IPS DF 6.9 (cell line): ENCODE measurements at regions not wholly inside any gene's neighbourhood (a gene's known extent, or its start where the extent isn't known, plus 50 kb on each side); places are given as distances from the start of the nearest gene placed in this dataset.
"Not testable (repeated sequence)": the region's sequence is repeated elsewhere in the genome, so short reads cannot be mapped to it uniquely, and the experiment has no call there.

Experiments
- DNase-seq: peaks from one replicate; pipeline ENCODE4 v3.0.0-alpha.2; 2013; ENCODE audit warnings: low read depth, low spot score
- H3K27ac ChIP-seq: one replicate; pipeline ENCODE4 v1.5.1; 2013; ENCODE audit warnings: low read length, control low read depth
- H3K27me3 ChIP-seq: 2 replicates; pipeline ENCODE4 v1.6.1; 2013; ENCODE audit warnings: mild to moderate bottlenecking, low read length; ENCODE audit not compliant: control insufficient read depth, insufficient read depth
- H3K36me3 ChIP-seq: 2 replicates; pipeline ENCODE4 v1.6.1; 2013; ENCODE audit warnings: low read length; ENCODE audit not compliant: control insufficient read depth, insufficient read depth
- H3K4me1 ChIP-seq: 2 replicates; pipeline ENCODE4 v1.6.1; 2013; ENCODE audit warnings: low read length; ENCODE audit not compliant: control insufficient read depth, insufficient read depth
- H3K4me3 ChIP-seq: 2 replicates; pipeline ENCODE4 v1.5.1; 2013; ENCODE audit warnings: mild to moderate bottlenecking, low read length
- H3K9me3 ChIP-seq: 2 replicates; pipeline ENCODE4 v1.6.1; 2013; ENCODE audit warnings: low read length, inconsistent platforms; ENCODE audit not compliant: control insufficient read depth, insufficient read depth
- WGBS: extraction: QIAGEN DNeasy Blood & Tissue Kit; methylation state at CpG from one replicate; pipeline ENCODE4 v1.1.7; 2013; ENCODE audit warnings: mixed read lengths, missing lambda C conversion rate; ENCODE audit not compliant: insufficient read length, insufficient coverage; 5-methylcytosine and 5-hydroxymethylcytosine counted together

DNA sequence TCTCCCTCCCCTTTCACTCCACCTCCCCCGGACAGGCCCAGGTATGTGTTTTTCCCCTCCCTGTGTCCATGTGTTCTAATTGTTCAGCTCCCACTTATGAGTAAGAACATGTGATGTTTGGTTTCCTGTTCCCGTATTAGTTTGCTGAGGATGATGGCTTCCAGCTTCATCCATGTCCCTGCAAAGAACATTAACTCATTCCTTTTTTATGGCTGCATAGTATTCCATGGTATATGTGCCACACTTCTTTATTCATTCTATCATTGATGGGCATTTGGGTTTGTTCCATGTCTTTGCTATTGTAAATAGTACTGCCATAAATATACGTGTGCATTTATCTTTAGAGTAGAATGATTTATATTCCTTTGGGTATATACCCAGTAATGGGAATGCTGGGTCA lies 306.0 kb upstream of the RASGEF1B start:
- WGBS: no CpG with 5 or more reads among the region's 3 CpGs
- H3K27me3 ChIP-seq, H3K36me3 ChIP-seq, H3K27ac ChIP-seq, DNase-seq, H3K9me3 ChIP-seq, H3K4me3 ChIP-seq, H3K4me1 ChIP-seq: not testable (repeated sequence)

DNA sequence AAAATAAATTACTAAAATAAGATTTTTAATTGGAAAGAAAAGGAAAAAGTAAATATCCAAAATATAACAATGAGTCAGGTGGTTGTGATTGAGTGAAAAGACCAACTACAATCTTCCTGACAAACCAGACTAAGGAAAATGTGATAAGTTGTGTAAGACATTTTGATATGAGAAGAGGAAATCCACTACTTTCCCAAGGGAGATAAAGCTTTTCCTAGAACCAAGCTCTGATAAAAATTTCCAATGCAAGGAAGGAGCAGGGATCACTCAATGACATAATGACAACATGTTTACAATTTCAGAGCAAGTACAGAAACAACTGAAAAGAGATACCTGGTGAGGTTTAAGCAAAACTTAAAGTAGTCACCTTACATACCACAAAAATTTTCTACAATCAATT lies 305.1 kb upstream of the RASGEF1B start:
- Histone ChIP-seq H3K27me3 (no peaks in the 10 kb centered on the region), H3K4me1 (no peaks in the 10 kb centered on the region), H3K27ac (no peak overlapping the region), H3K4me3 (no peak overlapping the region), H3K36me3 (no peaks in the 10 kb centered on the region), H3K9me3 (no peaks in the 10 kb centered on the region)
- no peak for DNase-seq

DNA sequence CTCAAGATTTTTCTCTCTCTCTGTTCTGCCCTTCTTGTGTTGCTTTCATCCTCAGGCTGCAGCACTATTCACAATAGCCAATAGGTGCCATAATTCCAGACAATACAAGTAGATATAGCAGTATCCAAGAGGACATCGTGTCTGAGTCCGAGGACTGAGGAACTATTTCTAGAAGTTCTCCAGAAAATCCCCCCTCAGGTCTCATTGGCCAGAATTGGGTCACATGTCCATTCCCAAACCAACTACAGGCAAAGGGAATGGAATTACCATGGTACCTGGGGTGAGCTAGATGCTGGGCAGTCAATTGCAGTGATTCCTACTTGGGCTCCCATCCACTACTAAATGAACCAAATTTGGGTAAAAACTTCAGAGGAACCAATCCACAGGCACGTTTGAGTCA lies 301.9 kb upstream of the RASGEF1B start:
- Histone ChIP-seq H3K4me1 (no peaks in the 10 kb centered on the region), H3K27me3 (no peaks in the 10 kb centered on the region), H3K4me3 (no peak overlapping the region), H3K36me3 (no peaks in the 10 kb centered on the region), H3K27ac (no peak overlapping the region), H3K9me3 (no peaks in the 10 kb centered on the region)
- no peak for DNase-seq
- no CpG with 5 or more reads among the region's 3 CpGs for WGBS

DNA sequence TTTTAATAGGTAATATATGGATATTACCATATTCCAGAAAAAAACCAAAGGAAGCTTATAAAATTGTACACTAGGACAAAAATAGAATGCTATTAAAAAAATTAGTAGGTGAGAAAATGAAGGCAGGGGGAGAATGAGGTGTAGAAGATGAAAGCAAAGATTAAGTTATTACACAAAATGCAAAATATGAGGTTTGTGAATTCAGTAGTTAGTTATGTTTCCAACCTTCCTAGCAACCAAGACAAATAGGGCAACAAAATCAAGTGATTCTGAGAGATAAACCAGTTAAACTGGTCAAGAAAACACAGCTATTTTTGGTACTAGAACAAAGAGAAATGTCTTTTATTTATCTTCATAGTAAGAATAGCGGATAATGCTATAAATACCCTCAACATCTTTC lies 300.0 kb upstream of the RASGEF1B start:
- no CpG with 5 or more reads among the region's 1 CpG for WGBS
- Histone ChIP-seq H3K4me3 (no peak overlapping the region), H3K36me3 (no peaks in the 10 kb centered on the region), H3K9me3 (no peaks in the 10 kb centered on the region), H3K4me1 (no peaks in the 10 kb centered on the region), H3K27me3 (no peaks in the 10 kb centered on the region), H3K27ac (no peak overlapping the region)
- no peak for DNase-seq

DNA sequence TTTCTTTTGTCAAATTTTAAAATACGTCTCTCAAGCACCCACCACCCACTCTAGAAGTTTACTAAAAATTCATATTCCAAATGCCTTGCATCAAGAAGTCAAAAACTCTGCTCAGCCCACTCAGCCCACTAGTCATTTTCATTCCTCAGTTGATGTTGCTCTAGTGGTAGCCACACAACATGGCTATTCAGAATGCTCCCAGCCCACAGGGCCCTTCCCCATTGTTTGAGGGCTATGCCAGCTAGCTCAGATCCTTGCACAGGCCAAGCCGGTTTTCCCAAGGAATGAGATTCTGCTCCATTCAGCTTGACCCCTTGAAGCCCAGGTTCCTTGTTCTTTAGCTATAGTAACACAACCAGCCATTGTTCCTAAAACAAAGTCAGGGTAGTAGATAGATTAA lies 297.5 kb upstream of the RASGEF1B start:
- no CpG with 5 or more reads among the region's 2 CpGs for WGBS
- Histone ChIP-seq H3K9me3 (no peaks in the 10 kb centered on the region), H3K27ac (no peak overlapping the region), H3K27me3 (no peaks in the 10 kb centered on the region), H3K4me1 (no peaks in the 10 kb centered on the region), H3K36me3 (no peaks in the 10 kb centered on the region), H3K4me3 (no peak overlapping the region)
- DNase-seq: no peak

DNA sequence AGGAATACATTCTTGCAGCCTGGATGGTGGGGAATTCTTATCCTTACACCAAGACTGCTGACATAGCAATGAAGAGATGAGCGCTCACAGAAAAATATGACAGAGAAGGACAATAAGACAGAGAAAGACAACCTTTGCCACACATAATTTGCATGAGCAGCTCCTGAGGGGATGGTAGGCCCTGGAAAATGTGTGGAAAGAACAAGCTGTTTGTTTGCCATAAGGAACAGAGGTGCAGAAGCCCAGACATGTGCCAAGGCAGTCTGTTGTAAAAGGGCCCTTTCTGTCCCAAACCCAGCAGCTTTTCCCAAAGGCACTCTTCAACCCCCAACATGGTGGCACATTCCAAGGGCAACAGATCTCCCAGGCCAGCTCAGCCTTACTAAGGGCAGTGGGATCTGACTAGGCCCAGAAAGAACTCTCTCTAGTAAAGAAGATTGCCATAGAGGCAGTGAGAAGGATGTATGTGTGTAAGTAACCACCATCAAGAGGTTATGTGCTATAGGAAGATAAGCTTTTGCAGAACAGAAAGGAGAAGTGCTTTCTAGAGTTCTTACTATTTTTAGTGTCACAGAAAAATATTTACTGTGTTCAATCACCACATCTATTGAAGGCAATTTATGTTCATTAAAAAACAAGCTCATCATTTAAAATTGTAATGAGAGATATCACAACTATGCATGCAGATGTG lies 287.0 kb upstream of the RASGEF1B start:
- H3K27ac ChIP-seq: no peak overlapping the region
- H3K4me1 ChIP-seq: peaks cover 2% of the 10 kb centered on the region; the same call in 1 of the 2 replicates
- H3K36me3 ChIP-seq: no peaks in the 10 kb centered on the region
- H3K27me3 ChIP-seq: no peaks in the 10 kb centered on the region
- H3K4me3 ChIP-seq: no peak overlapping the region
- DNase-seq: no peak
- no peaks in the 10 kb centered on the region for H3K9me3 ChIP-seq
- no CpG with 5 or more reads among the region's 1 CpG for WGBS

DNA sequence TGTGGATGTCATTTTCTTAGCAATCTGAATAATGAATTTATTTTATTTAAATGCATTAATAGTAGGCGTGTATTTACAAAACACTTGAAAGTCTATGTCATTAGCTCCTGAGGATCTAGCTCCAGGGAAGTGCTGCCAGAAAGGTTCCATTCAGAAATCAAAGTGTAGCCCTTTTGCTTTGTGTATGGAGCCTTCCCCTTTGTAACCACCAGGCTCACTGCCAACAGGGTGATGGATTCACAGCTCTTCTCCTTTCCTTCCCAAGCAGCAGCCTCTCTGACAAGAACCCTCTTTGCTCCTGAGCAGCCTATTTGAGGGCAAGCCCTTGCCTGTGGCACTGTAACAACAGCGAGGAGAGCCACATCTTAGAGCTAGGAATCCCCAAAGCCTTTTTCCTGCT lies 286.0 kb upstream of the RASGEF1B start:
- no peaks in the 10 kb centered on the region for H3K9me3 ChIP-seq
- H3K36me3 ChIP-seq: no peaks in the 10 kb centered on the region
- H3K4me3 ChIP-seq: no peak overlapping the region
- H3K27ac ChIP-seq: no peak overlapping the region
- H3K27me3 ChIP-seq: no peaks in the 10 kb centered on the region
- DNase-seq: no peak
- H3K4me1 ChIP-seq: peaks cover 2% of the 10 kb centered on the region; the same call in 1 of the 2 replicates
- no CpG with 5 or more reads among the region's 2 CpGs for WGBS

DNA sequence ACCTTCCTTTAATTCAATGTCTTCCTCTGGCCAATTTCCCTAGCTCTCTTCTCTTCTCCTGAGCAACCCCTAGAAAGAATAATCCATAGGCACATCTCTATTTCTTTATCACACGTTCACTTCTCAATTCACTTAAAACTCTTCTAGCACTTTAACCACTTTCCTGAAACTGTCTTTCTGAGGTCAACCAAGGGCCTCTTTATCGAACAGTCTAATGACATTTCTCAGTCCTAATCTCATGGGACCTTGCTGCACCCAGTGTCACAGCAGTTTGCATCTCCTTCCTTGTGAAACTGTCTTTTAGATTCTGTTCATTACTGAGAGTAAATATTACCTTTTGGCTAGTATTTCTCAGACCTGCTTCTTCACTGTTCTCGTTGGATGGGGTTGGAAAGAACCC lies 285.3 kb upstream of the RASGEF1B start:
- H3K4me1 ChIP-seq: peaks cover 2% of the 10 kb centered on the region; the same call in 1 of the 2 replicates
- 100% methylated on average over 1 of the region's 3 CpGs for WGBS
- H3K27me3 ChIP-seq: no peaks in the 10 kb centered on the region
- no peaks in the 10 kb centered on the region for H3K9me3 ChIP-seq
- H3K4me3 ChIP-seq: no peak overlapping the region
- H3K36me3 ChIP-seq: no peaks in the 10 kb centered on the region
- no peak overlapping the region for H3K27ac ChIP-seq
- no peak for DNase-seq

DNA sequence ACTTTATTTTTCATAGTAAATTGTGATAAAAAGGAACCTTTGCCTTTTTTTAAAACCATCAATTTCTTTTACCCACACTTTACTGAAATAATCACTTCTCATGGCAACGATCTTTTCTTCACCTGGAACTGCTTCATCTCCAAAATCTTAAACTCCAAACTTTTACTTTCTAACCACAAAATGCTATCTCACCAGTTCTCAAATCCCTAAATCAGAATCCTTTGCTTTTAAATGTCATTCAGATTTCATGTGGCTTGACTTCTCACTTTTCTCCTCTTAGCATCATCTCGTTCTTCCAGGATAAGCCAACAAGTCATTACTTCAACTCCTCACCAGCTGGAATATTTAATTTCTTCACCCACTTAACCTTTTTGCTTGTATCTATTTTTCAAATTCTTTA lies 284.3 kb upstream of the RASGEF1B start:
- Histone ChIP-seq H3K9me3 (no peaks in the 10 kb centered on the region), H3K27me3 (no peaks in the 10 kb centered on the region), H3K36me3 (no peaks in the 10 kb centered on the region), H3K4me1 (peaks cover 2% of the 10 kb centered on the region; the same call in 1 of the 2 replicates), H3K27ac (no peak overlapping the region), H3K4me3 (no peak overlapping the region)
- WGBS: 100% methylated on average over 1 of the region's 2 CpGs
- DNase-seq: no peak

DNA sequence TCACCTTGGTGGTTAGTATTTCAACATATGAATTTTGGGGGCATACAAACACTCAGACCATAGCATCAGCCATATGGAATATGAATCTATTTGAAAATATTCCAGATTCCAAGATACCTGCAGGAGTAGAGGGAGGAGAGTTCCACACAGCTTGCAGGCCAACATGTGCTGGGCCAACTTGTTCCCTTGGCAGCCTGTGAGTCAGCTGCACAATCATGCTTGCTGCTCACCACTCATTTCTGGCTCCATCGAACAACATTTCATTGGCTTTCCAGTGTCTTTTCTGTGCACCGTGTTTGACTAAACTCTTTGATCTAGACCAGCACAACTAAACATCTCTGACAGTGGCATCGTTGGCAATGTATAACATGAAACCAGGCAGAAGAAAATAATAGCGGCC lies 282.5 kb upstream of the RASGEF1B start:
- H3K4me1 ChIP-seq: peaks cover 2% of the 10 kb centered on the region; the same call in 1 of the 2 replicates
- DNase-seq: no peak
- WGBS: no CpG with 5 or more reads among the region's 4 CpGs
- H3K27ac ChIP-seq: no peak overlapping the region
- H3K4me3 ChIP-seq: no peak overlapping the region
- no peaks in the 10 kb centered on the region for H3K9me3 ChIP-seq
- no peaks in the 10 kb centered on the region for H3K36me3 ChIP-seq
- no peaks in the 10 kb centered on the region for H3K27me3 ChIP-seq

DNA sequence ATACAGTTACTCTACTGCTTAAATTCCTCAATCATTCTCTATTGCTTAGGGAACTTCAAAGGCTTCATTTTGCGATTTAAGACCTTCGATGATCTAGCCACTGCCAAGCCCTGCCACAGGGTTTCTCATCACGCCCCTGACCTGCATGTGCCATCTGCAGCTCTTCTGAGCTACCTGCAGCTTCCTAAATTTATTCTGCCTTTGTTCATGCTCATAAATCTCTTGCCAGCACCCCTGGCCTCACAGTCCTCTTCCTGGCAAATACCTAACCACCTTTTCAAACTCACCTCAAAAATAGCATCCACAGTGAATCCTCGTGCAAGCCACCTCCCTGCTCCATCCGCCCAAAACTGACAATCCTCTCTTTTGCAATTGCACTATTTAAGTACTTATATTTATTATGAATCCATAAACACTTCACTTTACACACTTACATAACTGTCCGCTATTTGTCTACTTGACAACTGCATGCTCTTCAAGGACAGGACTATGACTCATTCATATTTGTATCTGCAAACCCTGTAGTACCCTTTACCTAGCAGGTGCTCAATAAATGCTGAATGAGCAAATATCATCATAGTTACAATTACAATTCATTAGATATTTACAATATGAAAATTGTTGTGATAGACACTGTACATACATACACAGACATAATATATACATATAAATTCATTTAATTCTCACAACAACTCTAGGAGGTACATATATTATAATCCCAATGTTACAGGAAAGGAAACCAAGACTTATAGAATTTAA lies 280.0 kb upstream of the RASGEF1B start:
- no peak for DNase-seq
- Histone ChIP-seq H3K27ac (no peak overlapping the region), H3K9me3 (no peaks in the 10 kb centered on the region), H3K4me3 (no peak overlapping the region), H3K27me3 (no peaks in the 10 kb centered on the region), H3K36me3 (no peaks in the 10 kb centered on the region), H3K4me1 (no peaks in the 10 kb centered on the region)
- no CpG with 5 or more reads among the region's 6 CpGs for WGBS
